K562 (cell line): ENCODE measurements at regions not wholly inside any gene's neighbourhood (a gene's known extent, or its start where the extent isn't known, plus 50 kb on each side); places are given as distances from the start of the nearest gene placed in this dataset.

Source experiments
- ATF1 ChIP-seq, 2 experiments: fragments of 450-650 bp in 1 of 2; IDR thresholded peaks; 2 replicates each; pipeline ENCODE4 v1.6.1; 2016; ENCODE audit warnings: missing compliant biosample characterization in 1 of 2, missing genetic modification characterization in 1 of 2
- ATF7 ChIP-seq: fragments of 450-650 bp; IDR thresholded peaks from 2 replicates; pipeline ENCODE4 v1.7.1; 2014; ENCODE audit warnings: mild to moderate bottlenecking, moderate library complexity
- CTCF ChIP-seq, 3 experiments: IDR thresholded peaks in 2 of 3; conservative IDR thresholded peaks in 1 of 3; 2 replicates each; pipeline ENCODE4 v1.5.1; 2011 to 2012; ENCODE audit warnings: low read length in 3 of 3, mild to moderate bottlenecking in 3 of 3, control low read depth in 2 of 3, improper control_type of control experiment in 1 of 3, inconsistent platforms in 1 of 3, low read depth in 1 of 3, mixed read lengths in 1 of 3, moderate library complexity in 1 of 3; ENCODE audit not compliant: insufficient read depth in 2 of 3
- EP300 ChIP-seq: IDR thresholded peaks from 2 replicates; pipeline ENCODE4 v1.6.1; 2012; ENCODE audit warnings: low read length, improper control_type of control experiment
- FOSL1 ChIP-seq: fragments of 200-800 bp; sonication (Bioruptor generic); conservative IDR thresholded peaks from 2 replicates; pipeline ENCODE4 v1.6.1; 2016; ENCODE audit warnings: missing genetic modification characterization, missing compliant biosample characterization
- HDAC2 ChIP-seq: fragments of 450-650 bp; IDR thresholded peaks from 2 replicates; pipeline ENCODE4 v1.6.1; 2016; ENCODE audit warnings: mild to moderate bottlenecking
- NFYB ChIP-seq: IDR thresholded peaks from 2 replicates; pipeline ENCODE4 v1.6.1; 2011; ENCODE audit warnings: mild to moderate bottlenecking, moderate library complexity; ENCODE audit not compliant: insufficient read length; ENCODE audit errors: extremely low read depth
- SIN3A ChIP-seq, 2 experiments: fragments of 150-350 bp in 1 of 2; IDR thresholded peaks; 2 replicates each; pipeline ENCODE4 v1.6.1; 2011 to 2016; ENCODE audit warnings: borderline replicate concordance in 2 of 2, low read depth in 2 of 2, low read length in 2 of 2, mild to moderate bottlenecking in 2 of 2, moderate library complexity in 2 of 2; ENCODE audit not compliant: control insufficient read depth in 1 of 2
- ZNF174 ChIP-seq: fragments of 250-450 bp; sonication (Bioruptor Pico); IDR thresholded peaks from 2 replicates; pipeline ENCODE4 v1.4.0; 2020; ENCODE audit warnings: mild to moderate bottlenecking

- no peak for TF ChIP-seq FOSL1 (tag)
- no peak for TF ChIP-seq EP300
- TF ChIP-seq ATF7: no peak
- TF ChIP-seq ATF1 (CRISPR knock-in tag; IDR thresholded peaks at IDR 0.05): no peak
- no peak for TF ChIP-seq ATF1 (tag; IDR thresholded peaks at IDR 0.05)
- no peak for TF ChIP-seq HDAC2
- no peak for TF ChIP-seq CTCF (IDR thresholded peaks at IDR 0.05 in 2 of 3, conservative IDR thresholded peaks at IDR 0.05 in 1 of 3; ENCODE audit: insufficient read depth in 2 of 3, low read depth in 1 of 3, low read length in 3 of 3)
- TF ChIP-seq SIN3A (IDR thresholded peaks at IDR 0.05; ENCODE audit: borderline replicate concordance in 2 of 2, control insufficient read depth in 1 of 2, low read depth in 2 of 2, low read length in 2 of 2): no peak
- no peak for TF ChIP-seq ZNF174 (CRISPR knock-in tag)
- TF ChIP-seq NFYB: no peak
Measured at GRCh38 chr7:77481615-77482014, 55.5 kb upstream of the PTPN12 start.
